ENCODE measurements at regions not wholly inside any gene's neighbourhood (a gene's known extent, or its start where the extent isn't known, plus 50 kb on each side); places are given as distances from the start of the nearest gene placed in this dataset.

DNA sequence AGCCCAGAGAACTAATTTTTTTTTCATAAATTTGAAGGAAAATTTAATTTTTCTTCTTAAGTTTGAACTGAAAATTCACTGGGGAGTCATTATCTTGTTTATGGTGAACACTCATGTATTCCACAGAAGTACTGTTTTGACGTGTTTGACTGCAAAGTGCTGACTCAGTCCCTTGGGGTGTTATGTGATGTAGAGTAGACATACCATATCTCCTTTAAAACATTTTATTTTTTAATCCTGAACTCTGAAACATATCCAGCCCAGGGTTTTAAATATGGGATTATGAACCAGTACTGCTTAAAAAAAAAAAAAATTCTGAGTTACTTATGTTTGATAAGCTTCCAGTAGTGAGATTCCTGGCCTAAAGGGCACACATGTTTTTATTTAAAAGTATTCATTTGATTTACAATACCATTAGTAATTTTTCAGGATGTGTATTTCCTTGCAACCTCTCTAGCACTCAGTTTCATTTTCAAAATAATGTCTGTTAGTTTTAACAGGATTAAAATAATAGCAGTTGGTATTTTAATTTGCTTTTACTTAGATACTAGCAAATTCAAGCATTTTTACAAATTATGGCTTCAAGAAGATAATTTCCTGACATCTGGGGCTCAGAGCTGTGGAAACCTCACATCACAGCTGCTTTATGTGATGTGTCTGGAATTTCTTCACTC, 81.7 kb upstream of the PDE10A start (continued):
- TF ChIP-seq, protein P1, sequence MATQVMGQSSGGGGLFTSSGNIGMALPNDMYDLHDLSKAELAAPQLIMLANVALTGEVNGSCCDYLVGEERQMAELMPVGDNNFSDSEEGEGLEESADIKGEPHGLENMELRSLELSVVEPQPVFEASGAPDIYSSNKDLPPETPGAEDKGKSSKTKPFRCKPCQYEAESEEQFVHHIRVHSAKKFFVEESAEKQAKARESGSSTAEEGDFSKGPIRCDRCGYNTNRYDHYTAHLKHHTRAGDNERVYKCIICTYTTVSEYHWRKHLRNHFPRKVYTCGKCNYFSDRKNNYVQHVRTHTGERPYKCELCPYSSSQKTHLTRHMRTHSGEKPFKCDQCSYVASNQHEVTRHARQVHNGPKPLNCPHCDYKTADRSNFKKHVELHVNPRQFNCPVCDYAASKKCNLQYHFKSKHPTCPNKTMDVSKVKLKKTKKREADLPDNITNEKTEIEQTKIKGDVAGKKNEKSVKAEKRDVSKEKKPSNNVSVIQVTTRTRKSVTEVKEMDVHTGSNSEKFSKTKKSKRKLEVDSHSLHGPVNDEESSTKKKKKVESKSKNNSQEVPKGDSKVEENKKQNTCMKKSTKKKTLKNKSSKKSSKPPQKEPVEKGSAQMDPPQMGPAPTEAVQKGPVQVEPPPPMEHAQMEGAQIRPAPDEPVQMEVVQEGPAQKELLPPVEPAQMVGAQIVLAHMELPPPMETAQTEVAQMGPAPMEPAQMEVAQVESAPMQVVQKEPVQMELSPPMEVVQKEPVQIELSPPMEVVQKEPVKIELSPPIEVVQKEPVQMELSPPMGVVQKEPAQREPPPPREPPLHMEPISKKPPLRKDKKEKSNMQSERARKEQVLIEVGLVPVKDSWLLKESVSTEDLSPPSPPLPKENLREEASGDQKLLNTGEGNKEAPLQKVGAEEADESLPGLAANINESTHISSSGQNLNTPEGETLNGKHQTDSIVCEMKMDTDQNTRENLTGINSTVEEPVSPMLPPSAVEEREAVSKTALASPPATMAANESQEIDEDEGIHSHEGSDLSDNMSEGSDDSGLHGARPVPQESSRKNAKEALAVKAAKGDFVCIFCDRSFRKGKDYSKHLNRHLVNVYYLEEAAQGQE (IDR thresholded peaks at IDR 0.05; ENCODE audit: unreplicated experiment) = no peak
- TF ChIP-seq STAT1 (IDR thresholded peaks at IDR 0.05; ENCODE audit: unreplicated experiment) = no peak
- TF ChIP-seq JUNB (IDR thresholded peaks at IDR 0.05; ENCODE audit: unreplicated experiment) = no peak
- TF ChIP-seq, protein P2, sequence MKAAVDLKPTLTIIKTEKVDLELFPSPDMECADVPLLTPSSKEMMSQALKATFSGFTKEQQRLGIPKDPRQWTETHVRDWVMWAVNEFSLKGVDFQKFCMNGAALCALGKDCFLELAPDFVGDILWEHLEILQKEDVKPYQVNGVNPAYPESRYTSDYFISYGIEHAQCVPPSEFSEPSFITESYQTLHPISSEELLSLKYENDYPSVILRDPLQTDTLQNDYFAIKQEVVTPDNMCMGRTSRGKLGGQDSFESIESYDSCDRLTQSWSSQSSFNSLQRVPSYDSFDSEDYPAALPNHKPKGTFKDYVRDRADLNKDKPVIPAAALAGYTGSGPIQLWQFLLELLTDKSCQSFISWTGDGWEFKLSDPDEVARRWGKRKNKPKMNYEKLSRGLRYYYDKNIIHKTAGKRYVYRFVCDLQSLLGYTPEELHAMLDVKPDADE (IDR thresholded peaks at IDR 0.05) = no peak
- TF ChIP-seq ZNF331 (CRISPR knock-in tag; IDR thresholded peaks at IDR 0.05; ENCODE audit: low read depth) = no peak

DNA sequence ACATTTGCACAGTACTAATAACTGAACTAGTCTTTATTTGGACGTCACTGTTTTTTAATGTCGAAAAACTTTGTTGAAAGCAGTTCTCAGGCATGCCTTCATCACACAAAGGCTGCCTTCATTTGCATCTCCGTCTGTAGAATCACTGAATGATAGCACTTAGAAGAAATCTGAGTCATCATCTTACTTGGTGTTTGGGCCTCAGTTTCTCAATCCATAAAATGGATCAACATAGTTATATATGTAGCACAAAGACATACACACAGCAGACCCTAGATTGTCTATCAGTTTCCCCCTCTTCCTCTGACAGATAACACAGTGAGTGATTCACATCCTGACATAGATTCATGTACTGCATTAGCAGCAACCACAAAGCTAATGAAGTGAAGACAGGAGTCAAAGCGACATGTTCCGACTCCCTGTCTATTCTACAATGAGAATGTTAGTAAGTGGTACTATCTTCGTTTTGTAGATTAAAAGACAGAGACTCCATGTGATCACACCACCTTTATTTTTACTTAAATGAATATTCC, 80.4 kb upstream of the PDE10A start:
- no peak overlapping the region for H3K4me3 ChIP-seq
- no peak for DNase-seq (ENCODE audit: low spot score)

DNA sequence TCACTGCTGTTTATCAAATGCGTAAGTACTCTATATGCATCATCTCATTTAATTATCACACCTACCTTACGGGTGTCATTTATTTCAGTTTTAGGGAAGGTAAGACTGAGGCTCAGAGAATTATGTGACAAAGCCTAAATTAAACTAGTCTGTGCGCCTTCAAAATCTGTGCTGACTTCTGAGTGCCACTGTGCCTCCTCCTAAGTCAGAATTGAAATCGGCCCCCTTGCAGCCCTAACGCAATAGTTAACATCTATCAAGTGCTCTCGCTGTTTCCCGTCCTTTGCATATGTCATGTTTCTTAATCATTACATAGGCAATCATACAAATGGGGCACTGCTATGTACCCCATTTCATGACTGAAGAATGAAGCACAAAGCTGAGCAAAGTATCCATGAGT, 79.0 kb upstream of the PDE10A start:
- no peak for DNase-seq (ENCODE audit: low spot score)
- Histone ChIP-seq H3K36me3 (ENCODE audit: insufficient read depth) (no peaks in the 10 kb centered on the region), H3K4me2 (no peak overlapping the region), H3K79me2 (replicated peaks; ENCODE audit: insufficient read depth) (no peaks in the 10 kb centered on the region), H3F3A (replicated peaks; ENCODE audit: low read depth) (no peaks in the 10 kb centered on the region), H4K20me1 (replicated peaks; ENCODE audit: insufficient read depth) (no peaks in the 10 kb centered on the region), H3K27ac (ENCODE audit: low read depth) (no peak overlapping the region), H3K4me3 (no peak overlapping the region), H3K9me2 (ENCODE audit: insufficient read depth) (no peaks in the 10 kb centered on the region), H2AFZ (no peak overlapping the region), H3K4me1 (ENCODE audit: insufficient read depth) (no peaks in the 10 kb centered on the region), H3K27me3 (ENCODE audit: insufficient read depth) (no peaks in the 10 kb centered on the region)
- Mint-ChIP-seq H3K27me3 (ENCODE audit: insufficient read depth, low read depth, poor library complexity) (peaks cover 2% of the 10 kb centered on the region), H3K4me1 (no peaks in the 10 kb centered on the region), H3K36me3 (ENCODE audit: low read depth) (peaks cover 3% of the 10 kb centered on the region; the same call in 1 of the 3 replicates), H3K27ac (no peak overlapping the region), H3K4me3 (no peak overlapping the region), H3K9me3 (peaks cover 10% of the 10 kb centered on the region)
- no peak for ATAC-seq
- no peak for TF ChIP-seq CREB1 (CRISPR knock-in tag; IDR thresholded peaks at IDR 0.05; ENCODE audit: low read depth)
- no peak for TF ChIP-seq JUNB (IDR thresholded peaks at IDR 0.05; ENCODE audit: unreplicated experiment)
- no peak for TF ChIP-seq EZH2 (IDR thresholded peaks at IDR 0.05; ENCODE audit: low read depth, unreplicated experiment)
- TF ChIP-seq NANOG (IDR thresholded peaks at IDR 0.05; ENCODE audit: borderline replicate concordance) = no peak
- TF ChIP-seq ZNF331 (CRISPR knock-in tag; IDR thresholded peaks at IDR 0.05; ENCODE audit: low read depth) = no peak
- TF ChIP-seq POLR2AphosphoS5 (IDR thresholded peaks at IDR 0.05; ENCODE audit: low read depth) = no peak
- TF ChIP-seq, protein P1 (IDR thresholded peaks at IDR 0.05; ENCODE audit: unreplicated experiment) = no peak
- TF ChIP-seq, protein P2 (IDR thresholded peaks at IDR 0.05) = no peak
- no peak for TF ChIP-seq EZH2phosphoT487 (IDR thresholded peaks at IDR 0.05; ENCODE audit: unreplicated experiment)

More for the DNA sequence above, 80.4 kb upstream of the PDE10A start:
- peaks cover 5% of the 10 kb centered on the region; the same call in 1 of the 3 replicates for H3K9me3 Mint-ChIP-seq
- no peaks in the 10 kb centered on the region for H3K36me3 Mint-ChIP-seq (ENCODE audit: low read depth)
- no peaks in the 10 kb centered on the region for H3K9me2 ChIP-seq (ENCODE audit: insufficient read depth)
- H3K27me3 Mint-ChIP-seq (ENCODE audit: insufficient read depth, low read depth, poor library complexity) = peaks cover 2% of the 10 kb centered on the region
- H3K4me1 Mint-ChIP-seq = no peaks in the 10 kb centered on the region
- no peaks in the 10 kb centered on the region for H3F3A ChIP-seq (replicated peaks; ENCODE audit: low read depth)
- H3K27me3 ChIP-seq (ENCODE audit: insufficient read depth) = no peaks in the 10 kb centered on the region
- no peak overlapping the region for H3K4me2 ChIP-seq
- no peak for TF ChIP-seq ZNF331 (CRISPR knock-in tag; IDR thresholded peaks at IDR 0.05; ENCODE audit: low read depth)
- no peak overlapping the region for H3K27ac ChIP-seq (ENCODE audit: low read depth)
- no peaks in the 10 kb centered on the region for H3K4me1 ChIP-seq (ENCODE audit: insufficient read depth)
- H3K79me2 ChIP-seq (replicated peaks; ENCODE audit: insufficient read depth) = no peaks in the 10 kb centered on the region
- H3K4me3 Mint-ChIP-seq = no peak overlapping the region
- no peak overlapping the region for H3K27ac Mint-ChIP-seq
- no peak overlapping the region for H2AFZ ChIP-seq
- H3K36me3 ChIP-seq (ENCODE audit: insufficient read depth) = no peaks in the 10 kb centered on the region
- ATAC-seq = no peak
- H4K20me1 ChIP-seq (replicated peaks; ENCODE audit: insufficient read depth) = no peaks in the 10 kb centered on the region

All from GM23338 (cell line).